ENCODE measurements at regions not wholly inside any gene's neighbourhood (a gene's known extent, or its start where the extent isn't known, plus 50 kb on each side); places are given as distances from the start of the nearest gene placed in this dataset.

DNA sequence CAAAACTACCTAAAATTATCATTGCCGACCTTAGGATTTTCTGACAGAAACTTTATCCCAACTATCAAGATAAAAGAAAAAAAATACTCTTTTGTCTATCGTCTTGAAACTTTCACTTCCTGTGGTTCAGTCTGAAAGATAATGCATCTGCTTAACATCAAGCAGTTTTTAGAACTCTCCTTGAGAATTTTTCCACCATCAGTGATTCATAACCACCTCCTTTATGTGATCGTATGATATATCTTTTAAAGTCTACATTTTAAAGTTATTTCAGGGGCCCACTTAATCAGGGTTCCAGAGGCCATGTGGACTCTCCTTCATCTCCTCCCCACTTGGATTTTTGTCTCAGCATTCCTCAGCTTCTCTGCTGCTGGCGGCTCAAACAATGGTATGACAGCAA, 272.8 kb upstream of the TENM3 start:
- no peak for DNase-seq

DNA sequence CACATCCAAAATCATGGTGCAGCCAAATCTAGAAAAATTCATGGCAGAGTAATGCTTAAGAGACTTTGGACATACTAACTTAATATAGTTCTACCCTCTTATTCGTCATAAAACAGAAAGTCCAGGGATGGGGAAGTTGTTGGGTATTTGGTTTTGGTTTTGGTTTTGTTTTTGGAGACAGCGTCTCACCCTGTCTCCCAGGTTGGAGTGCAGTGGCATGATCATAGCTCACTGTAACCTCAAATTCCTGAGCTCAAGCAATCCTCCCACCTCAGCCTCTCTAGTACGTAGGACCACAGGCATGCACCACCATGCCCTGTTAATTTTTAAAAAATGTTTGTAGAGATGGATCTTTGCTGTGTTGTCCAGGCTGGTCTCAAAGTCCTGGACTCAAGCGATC, 271.8 kb upstream of the TENM3 start:
- peak; percentile 85 for DNase-seq

DNA sequence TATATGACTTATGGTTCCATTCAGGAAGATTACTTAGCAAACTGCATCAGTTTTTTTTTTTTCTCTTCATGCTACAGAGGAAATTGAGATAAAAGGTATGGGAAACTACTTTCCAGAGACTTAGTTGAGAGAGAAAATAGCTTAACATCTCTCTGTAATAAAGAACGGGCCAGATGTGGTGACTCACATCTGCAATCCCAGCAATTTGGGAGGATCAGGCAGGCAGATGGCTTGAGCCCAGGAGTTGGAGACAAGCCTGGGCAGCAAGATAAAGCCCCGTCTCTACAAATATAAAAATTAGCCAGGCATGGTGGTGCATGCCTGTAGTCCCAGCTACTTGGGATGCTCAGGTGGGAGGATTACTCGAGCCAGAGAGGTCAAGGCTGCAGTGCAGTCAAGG, 271.2 kb upstream of the TENM3 start:
- no peak for DNase-seq

DNA sequence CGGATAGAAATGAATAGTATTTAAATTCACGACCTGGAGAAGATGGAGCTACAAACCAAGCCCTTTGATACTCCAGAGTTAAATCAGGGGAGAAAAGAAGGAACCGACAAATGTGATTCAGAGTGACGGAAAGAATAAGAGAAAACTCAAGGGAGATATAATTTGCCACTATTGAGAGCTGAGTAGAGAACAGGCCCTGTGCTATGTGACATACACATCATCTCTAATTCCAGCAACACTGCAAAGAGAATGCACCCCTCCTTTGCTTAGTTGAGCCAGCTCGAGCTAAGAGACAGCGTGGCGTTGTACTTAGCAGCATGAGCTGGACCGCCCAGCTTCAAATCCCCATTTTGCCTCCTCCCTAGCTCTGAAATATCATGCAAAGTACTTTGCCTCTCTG, 266.4 kb upstream of the TENM3 start:
- no peak for DNase-seq

DNA sequence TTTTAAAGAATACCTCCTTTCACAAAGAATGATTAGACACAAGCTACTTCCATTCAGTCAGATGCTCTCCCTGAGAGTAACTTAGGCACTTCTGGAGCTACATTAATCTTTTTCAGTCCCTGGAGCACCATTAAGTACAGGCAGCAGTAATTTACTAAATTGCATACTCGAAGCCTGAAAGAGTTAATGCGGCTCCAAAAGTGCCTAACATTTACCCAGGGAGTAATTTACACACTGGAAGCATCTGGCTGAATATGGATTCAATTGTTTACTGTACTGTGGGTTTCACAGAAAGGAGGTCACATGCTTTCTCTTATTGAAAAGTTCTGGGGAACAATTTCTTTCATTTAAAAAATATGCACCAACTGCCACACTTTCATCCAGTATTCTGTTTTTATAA, 260.8 kb upstream of the TENM3 start:
- DNase-seq: no peak

DNA sequence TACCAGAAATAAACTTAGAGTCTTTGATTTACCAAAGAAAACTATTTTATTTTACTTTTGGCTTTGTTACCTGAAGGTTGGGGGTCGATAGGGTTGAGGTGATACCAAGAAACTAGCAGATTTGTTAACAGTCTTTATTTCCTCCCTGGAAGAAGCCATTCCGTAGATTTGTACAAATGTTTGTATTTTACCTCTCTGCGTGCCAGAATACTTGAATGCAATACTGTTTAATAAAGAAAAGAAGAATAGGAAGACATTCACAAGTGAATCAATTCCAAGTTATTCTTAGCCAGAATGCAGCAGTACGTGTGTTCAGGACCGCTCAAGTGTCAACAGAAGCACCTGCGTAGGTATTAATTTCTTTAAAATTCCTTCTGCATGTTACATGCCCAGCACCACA, 260.3 kb upstream of the TENM3 start:
- DNase-seq: no peak

DNA sequence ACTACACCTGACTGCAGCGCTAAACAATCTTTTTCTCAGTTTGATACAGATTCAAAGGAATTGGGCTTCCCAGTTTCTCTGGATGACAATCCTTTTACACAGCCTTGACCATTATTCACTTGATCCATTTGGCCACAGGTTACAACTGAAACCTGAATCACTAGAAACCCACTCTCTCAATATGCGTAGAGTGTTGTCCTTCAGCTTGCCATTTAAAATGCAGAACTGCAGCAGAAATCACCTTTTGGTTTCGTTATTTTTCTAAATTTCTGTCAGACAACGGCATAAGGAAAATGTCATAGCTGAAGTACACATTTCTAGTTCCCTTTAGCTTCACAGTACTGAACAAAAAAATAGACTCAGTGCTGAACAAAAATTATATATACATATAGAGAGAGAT, 255.8 kb upstream of the TENM3 start:
- no peak for DNase-seq

DNA sequence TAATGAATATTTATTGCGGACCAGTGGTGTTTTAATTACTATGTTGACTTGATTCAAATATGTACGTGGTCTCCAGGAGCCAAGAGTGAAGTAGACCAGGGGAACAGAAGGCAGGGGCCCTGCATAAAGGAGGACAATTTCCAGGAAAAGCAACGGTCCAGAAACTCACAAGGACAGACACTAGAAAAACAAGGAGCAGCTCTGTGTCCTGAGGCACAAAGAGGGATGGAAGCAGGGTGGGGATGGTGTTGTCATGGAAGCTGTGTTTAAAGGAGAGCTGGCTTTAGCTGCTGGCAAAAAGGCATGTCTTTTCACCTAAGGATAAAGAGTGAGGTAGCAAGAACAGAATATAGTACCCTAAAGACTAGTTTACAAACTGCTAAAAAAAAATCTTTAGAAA, 254.1 kb upstream of the TENM3 start:
- no peak for DNase-seq

DNA sequence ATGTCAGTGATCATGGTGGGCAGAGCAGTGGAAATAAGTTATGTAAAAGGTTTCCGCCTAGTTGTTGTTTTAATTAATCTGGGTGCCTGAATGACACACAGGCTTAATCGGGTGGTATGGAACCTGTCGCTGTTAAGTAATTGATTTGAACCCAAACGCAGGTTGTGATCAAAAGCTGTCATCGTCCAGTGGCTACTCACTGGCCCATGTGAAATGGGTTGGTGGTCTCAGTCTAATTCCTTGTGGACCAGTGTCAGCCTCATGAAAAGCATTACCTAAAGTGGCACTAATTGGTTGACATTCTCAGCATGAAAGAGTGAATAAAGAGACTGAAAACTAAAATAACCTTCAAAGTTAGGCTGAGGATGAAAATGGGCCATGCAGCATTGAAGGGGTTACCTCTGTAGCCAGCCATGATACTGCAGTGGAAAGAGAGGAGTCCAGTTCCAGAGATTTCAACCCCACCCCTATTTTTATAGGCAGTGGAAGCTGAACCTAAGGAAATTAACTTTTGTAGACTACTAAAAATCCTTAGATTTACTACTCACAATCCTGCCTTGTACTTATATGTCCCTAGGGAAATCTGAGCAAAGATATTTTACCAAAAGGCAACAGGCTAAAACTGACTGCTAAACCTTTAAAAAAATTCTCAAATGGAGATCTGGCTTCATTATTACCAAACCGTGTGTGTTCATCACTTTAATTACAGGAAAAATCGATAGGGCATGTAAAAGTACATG, 251.7 kb upstream of the TENM3 start:
- DNase-seq: no peak

DNA sequence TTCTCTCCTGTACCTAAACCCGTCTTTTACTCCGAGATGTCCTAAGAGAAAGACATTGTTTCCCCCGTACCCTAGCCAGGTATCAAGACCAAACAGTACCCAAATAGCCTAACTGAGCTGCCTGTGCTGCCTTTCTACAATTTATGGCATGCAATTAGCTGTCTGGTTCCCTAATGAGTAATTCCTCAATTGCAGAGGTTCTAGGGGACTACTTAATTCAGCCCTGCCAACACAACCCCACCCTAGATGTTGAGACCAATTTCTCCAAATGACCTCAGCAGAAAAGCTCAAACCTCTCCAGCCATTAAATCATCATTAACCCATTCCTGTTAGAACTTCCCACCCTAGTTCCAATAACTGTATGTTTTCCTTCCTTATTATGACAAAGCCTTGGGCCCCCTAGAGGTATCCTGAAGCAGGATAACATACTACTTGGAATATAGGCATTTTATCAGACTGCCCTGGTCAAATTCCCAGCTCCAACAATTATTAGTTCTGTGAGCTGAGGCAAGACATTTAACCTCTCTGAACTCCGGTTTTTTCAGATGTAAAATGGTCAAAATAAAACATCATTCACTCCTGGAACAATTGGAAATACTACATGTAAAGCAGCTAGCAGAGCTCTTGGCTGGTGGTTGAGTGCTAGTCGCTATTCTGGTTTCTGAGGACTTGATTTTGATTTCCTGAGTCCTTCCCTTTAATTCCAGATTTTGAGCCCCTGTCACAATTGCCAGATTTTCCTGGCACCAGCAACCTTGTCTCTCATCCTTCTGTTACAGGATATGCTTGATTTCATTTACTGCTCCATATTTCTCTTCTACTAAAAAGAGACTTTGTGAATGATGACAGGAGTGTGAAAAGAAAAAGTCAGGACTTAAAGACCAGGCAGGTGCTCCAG, 244.6 kb upstream of the TENM3 start:
- DNase-seq: no peak

DNA sequence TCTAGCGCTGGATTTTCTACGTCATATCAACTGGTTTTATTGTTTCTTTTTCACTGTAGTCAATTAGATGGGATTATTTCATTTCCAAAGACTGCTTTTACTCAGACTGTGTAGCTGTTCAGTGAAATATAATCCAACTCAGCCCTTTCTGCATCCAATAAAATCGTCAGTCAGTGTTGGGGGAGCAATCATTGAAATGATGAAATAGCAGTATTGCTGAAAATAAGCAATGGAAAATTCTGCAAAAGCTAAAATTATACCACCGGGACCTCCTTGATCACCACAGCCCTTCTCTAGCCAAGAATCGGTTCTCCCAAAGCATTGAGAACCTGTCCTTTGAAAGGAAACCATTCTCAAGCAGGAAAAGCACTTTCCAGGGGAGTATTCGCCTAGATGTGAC, 243.1 kb upstream of the TENM3 start:
- no peak for DNase-seq

DNA sequence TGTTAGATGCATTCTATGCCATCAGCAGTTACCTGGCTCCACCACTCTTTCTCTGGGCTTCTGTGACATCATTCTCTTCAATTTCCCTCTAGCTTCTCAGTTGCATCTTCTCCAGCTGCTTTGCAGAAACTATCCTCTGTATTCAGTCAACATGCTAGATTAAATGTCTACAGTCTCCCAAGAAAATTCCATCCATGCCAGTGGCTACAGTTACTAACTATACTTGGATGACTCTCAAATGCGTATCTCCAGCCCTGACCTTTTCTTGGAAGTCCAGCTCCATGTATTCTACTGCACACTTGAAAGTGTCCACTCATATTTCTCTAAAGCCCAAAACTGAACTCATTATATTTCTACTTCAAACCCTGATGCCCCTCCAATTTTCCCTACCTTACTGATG, 232.3 kb upstream of the TENM3 start:
- DNase-seq: no peak

DNA sequence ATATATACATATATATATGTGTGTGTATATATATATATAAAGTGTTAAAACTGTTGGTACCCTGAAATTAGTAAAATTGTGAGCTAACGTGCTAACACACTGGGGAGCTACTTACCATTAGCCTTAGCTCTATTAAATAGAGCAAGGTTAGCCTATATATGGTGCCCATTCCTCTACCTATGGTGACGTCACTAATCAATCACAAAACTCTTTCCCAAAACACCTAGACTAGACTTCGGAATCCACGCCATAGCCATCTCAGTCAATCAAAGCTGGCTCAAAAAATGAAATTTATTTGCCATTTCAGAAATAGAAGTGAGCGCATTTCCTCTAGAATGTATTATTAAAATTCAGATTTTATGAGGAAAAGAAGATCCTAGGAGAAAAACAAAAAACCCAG, 229.0 kb upstream of the TENM3 start:
- no peak for DNase-seq

DNA sequence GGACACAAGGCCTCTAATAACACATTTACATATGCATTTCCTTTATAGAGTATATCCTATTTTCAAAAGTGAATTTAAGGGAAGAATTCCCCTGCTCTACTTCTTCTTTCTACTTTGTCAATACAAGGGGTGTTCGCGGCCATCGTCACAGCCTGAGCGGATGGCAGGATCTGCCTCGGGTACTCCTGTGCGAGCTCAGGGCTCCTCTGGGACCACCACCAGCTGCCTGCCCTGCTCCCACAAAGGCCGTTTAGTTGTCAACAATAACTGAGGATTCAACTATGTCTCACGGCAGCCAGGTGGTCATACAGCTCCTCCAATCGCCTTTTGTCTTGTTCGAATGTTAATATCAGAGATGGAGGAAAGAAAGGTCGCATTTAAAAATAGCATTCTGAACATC, 228.2 kb upstream of the TENM3 start:
- no peak for DNase-seq

DNA sequence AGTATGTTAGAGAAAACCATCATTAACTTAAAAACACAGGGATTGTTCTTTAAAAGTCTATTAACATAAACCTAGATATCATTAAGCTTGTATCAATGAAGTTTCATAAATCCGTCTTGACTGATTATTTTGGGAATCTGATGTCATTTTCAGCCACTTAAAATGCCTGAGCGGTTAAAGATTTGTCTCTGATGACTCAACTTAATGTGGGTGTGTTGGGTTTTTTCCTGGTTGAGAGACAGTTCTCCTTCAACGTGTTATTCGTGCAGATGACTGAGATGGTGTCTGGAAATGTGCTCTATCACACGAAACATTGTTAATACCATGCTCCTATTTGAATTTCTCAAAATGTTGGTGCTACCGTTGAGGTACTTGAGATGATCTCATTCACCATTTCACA, 227.3 kb upstream of the TENM3 start:
- DNase-seq: peak; percentile 17

DNA sequence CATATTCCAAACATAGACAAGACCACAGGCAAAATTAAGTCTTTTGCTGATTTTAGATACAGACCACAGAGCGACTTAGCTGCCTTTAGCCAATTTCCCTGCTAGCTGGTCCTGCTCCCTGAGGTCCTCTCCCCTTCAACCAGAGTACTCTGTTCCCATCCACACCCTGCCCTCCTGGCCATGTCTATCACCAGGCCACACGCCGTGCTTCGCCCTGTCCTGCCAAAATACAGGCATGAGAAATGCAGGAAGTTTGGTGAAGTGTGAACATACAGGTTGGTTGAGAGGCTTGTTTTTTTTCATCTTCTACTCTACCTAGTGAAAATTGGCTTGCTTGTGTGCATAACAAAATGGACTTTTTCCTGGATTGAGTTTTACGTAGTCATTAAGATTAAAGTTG, 226.2 kb upstream of the TENM3 start:
- DNase-seq: no peak

DNA sequence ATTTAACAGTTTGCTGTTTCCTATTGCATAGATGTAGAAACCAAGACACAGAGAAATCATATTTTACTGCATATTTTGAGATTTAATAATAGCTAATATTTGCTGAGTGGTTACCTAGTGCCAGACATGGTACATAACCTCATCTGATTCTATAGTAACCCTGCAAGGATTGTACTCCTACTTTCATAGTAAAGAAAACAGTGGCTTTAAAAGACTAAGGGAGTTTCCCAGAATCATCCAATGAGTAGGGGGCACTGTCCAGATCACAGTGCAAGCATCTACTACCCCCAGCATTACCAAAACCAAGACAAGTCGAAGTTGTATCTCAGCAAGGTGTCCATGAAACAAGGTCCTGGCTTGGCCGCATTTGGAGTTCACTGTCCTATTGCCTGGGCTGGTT, 224.5 kb upstream of the TENM3 start:
- no peak for DNase-seq

DNA sequence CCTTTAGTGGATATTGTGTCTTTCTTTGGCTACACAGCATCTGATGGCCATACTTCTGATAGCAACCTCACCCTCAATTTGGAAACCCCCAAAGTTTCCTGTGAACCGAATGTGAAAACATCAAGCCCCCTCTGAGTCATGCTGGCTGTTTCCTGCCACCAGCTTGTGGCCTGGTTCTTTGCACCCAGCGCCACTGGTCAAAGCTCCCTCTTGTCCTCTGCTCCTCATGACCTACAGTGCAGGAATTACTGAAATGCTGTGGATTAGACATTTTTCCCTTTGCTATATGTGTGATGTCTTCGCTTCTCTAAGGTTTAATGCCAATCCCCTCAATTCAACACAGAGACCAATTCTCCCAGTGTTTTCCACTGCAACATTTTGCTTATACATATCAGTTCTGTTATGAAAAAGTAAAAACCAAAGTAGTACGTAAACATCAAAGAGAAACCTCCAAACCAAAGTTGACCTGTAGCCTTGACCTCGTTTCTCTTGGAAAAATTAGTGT, 224.0 kb upstream of the TENM3 start:
- no peak for DNase-seq

DNA sequence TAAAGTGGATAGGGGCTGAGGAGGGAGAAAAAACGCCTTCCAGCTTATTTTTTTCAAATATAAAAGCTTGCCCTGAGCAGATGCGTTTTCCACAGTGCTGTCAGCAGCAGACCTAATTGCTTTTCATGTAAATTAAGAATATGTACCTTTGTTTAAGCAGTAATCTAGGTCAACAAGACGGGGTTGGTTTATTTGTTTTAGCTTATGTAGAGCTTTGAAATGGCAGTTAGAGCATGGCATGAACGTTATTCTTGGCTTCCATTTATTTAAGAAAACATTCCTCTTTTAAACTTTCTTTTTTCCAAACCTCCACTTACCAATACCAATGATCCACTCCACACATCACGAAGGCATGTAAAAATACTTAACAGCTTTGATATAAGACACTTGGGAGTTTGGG, 220.3 kb upstream of the TENM3 start:
- no peak for DNase-seq

DNA sequence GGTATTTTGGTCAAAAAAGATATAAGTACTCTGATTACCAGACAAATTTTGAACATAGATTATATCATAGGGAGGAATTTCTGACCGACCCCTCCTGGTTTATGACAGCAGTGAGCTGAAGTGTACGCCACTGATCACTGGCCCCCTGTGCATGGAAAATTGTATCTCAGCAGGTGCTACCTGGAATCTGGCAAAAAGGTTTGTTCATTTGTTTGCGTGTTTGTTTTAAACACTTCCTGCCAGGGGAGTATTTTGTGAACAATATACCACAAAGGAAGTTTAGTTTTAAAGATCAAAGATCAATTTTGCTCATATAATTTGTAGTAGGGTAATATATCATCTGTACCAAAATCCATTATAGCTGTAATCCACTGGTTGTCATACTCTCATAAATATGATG, 219.7 kb upstream of the TENM3 start:
- DNase-seq: no peak

DNA sequence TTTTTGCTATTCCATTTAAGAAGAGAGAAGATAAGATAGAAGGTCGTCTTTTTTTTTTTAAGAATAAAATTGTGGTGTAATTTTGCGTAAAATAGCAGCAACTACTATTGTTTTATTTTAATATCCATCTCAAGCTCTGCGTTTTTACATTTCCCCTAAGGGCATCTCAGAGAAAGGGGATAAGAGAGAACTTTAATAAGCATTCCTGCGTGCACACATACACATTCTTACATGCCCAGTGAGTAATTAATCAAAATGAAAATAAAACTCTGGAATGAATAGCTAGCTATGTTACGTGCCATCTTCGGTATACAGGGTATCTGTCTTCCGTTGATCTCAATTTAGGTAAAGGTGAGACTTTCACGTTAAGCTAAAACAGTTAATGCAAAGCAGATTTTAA, 200.3 kb upstream of the TENM3 start:
- no peak for DNase-seq

DNA sequence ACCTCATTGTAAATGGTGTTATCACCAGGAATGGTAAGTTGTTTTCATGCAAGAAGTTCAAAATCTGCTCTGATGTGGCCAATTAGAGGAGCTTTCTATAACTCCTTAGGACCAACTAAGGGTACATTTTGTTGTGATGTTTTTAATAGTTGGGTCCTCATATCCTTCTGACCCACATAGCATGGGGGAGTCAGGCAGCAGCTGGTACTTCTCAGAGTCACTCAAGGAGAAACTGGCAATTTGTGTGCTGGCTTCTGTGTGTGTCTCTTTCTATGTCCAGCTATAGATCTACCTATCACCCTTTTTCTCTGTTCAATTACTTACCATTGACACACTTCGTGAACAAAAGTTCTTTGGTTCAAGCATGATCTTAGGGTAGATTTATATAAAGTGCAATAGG, 194.3 kb upstream of the TENM3 start:
- DNase-seq: no peak

DNA sequence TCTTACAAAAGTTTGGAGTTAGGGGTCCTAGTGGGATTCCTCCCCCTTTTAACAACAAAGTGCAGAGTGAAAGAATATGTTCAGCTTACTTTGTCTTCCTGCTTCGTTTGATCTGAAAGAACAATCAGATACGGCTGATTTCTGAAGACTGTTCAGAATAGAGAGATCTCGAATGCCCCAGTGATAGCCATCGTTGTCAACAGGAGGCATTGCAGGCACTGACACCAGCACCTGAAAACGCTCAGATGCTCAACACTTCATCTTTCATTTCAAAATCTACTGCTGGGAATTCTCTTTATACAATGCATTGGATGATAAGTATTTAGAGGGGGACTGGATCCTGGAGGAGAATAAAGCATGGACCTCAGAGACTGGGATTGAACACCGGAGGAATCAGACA, 186.3 kb upstream of the TENM3 start:
- DNase-seq: no peak

DNA sequence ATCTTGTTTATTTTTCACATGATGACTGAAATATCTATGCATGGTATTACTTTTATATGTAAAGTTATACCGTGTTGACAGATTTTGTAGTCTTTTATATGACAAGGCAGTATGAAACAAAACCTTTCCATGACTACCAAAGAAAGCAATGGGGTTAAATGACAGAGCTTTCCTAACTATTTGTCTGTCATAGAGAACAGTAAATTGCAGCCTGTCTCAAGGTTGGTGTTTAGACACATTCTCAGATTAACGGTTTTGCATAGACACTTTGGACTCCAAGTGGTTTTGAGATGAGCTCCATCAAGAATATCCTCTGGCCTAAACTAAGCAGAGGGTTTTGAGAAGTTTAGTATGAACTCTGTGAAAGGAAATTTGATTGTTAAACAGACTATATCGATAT, 180.7 kb upstream of the TENM3 start:
- no peak for DNase-seq
